Activated T-cell treated with anti-CD3 and anti-CD28 coated beads, Interleukin-2, amount 50 U/mL, for 72 hours (primary cell): ENCODE measurements at regions not wholly inside any gene's neighbourhood (a gene's known extent, or its start where the extent isn't known, plus 50 kb on each side); places are given as distances from the start of the nearest gene placed in this dataset.

ENCODE experiments used
- ATAC-seq, 2 donors: fragments of 150-1000 bp; cut with Tn5 transposase; replicated peaks in 1 of 2; 2 replicates each; pipeline ENCODE4 v1.10.0; 2021; ENCODE audit warnings: moderate library complexity in 2 of 2, mild to moderate bottlenecking in 1 of 2
- DNase-seq, 2 donors: peaks; one replicate each; pipeline ENCODE4 v3.0.0; 2021 to 2022; ENCODE audit warnings: mixed read lengths in 1 of 2
- H3K27ac Mint-ChIP-seq: one replicate; pipeline ENCODE4 v1.8.0; 2022; ENCODE audit warnings: mild to moderate bottlenecking, moderate library complexity, mixed read lengths
- H3K27me3 Mint-ChIP-seq: one replicate; pipeline ENCODE4 v1.8.0; 2022; ENCODE audit warnings: low read depth, mixed read lengths
- H3K36me3 Mint-ChIP-seq, 2 donors: one replicate each; pipeline ENCODE4 v1.8.0; 2022; ENCODE audit warnings: mixed read lengths in 2 of 2, mild to moderate bottlenecking in 1 of 2; ENCODE audit not compliant: insufficient read depth in 2 of 2
- H3K4me1 Mint-ChIP-seq: one replicate; pipeline ENCODE4 v1.8.0; 2022; ENCODE audit warnings: low read depth, mixed read lengths
- H3K4me3 Mint-ChIP-seq, 2 donors: one replicate each; pipeline ENCODE4 v1.8.0; 2022; ENCODE audit warnings: mild to moderate bottlenecking in 2 of 2, mixed read lengths in 2 of 2, moderate library complexity in 2 of 2
- H3K9me3 Mint-ChIP-seq, 2 donors: one replicate each; pipeline ENCODE4 v1.8.0; 2022; ENCODE audit warnings: mixed read lengths in 2 of 2

GRCh38 chr10:120960725-120961124, 109.6 kb downstream of the WDR11 start:
- Mint-ChIP-seq H3K27me3 (no peaks in the 10 kb centered on the region), H3K27ac (no peak overlapping the region), H3K36me3 (no peaks in the 10 kb centered on the region), H3K4me1 (no peaks in the 10 kb centered on the region), H3K9me3 (no peaks in the 10 kb centered on the region), H3K4me3 (no peak overlapping the region)
- ATAC-seq (no peak), DNase-seq (no peak)

- Mint-ChIP-seq H3K4me1 (no peaks in the 10 kb centered on the region), H3K9me3 (no peaks in the 10 kb centered on the region), H3K4me3 (no peak overlapping the region), H3K36me3 (no peaks in the 10 kb centered on the region), H3K27ac (no peak overlapping the region), H3K27me3 (no peaks in the 10 kb centered on the region)
- DNase-seq (no peak), ATAC-seq (no peak)
Observed at GRCh38 chr10:120961795-120962755, 110.9 kb downstream of the WDR11 start.

- no peak overlapping the region for H3K4me3 Mint-ChIP-seq
- no peaks in the 10 kb centered on the region for H3K4me1 Mint-ChIP-seq
- H3K27ac Mint-ChIP-seq: no peak overlapping the region
- no peak for DNase-seq
- peaks cover 5% of the 10 kb centered on the region for H3K27me3 Mint-ChIP-seq
- no peaks in the 10 kb centered on the region for H3K36me3 Mint-ChIP-seq
- H3K9me3 Mint-ChIP-seq: no peaks in the 10 kb centered on the region
- no peak for ATAC-seq
Observed at GRCh38 chr10:120962756-120963593, 111.8 kb downstream of the WDR11 start.

- Mint-ChIP-seq H3K4me1 (no peaks in the 10 kb centered on the region), H3K4me3 (no peak overlapping the region), H3K27me3 (peaks cover 9% of the 10 kb centered on the region), H3K27ac (no peak overlapping the region), H3K9me3 (no peaks in the 10 kb centered on the region), H3K36me3 (no peaks in the 10 kb centered on the region)
- ATAC-seq: no peak
- no peak for DNase-seq
Observed at GRCh38 chr10:120963594-120964220, 112.5 kb downstream of the WDR11 start.

GRCh38 chr10:120966657-120967045, 115.5 kb downstream of the WDR11 start:
- no peak for DNase-seq
- peaks cover 0 to 2% of the 10 kb centered on the region in 2 donors for H3K9me3 Mint-ChIP-seq
- H3K27ac Mint-ChIP-seq: no peak overlapping the region
- H3K4me1 Mint-ChIP-seq: no peaks in the 10 kb centered on the region
- no peak for ATAC-seq
- H3K36me3 Mint-ChIP-seq: no peaks in the 10 kb centered on the region
- peaks cover 14% of the 10 kb centered on the region for H3K27me3 Mint-ChIP-seq
- no peak overlapping the region for H3K4me3 Mint-ChIP-seq

- no peak for DNase-seq
- no peaks in the 10 kb centered on the region for H3K36me3 Mint-ChIP-seq
- no peak overlapping the region for H3K4me3 Mint-ChIP-seq
- peaks cover 23% of the 10 kb centered on the region for H3K27me3 Mint-ChIP-seq
- H3K4me1 Mint-ChIP-seq: no peaks in the 10 kb centered on the region
- H3K9me3 Mint-ChIP-seq: peaks cover 0 to 3% of the 10 kb centered on the region in 2 donors
- H3K27ac Mint-ChIP-seq: no peak overlapping the region
- peak in 1 of 2 donors; percentile 32 for ATAC-seq
Observed at GRCh38 chr10:120969219-120969645, 118.1 kb downstream of the WDR11 start.

GRCh38 chr10:120970595-120971529, 119.7 kb downstream of the WDR11 start:
- no peak overlapping the region for H3K27ac Mint-ChIP-seq

GRCh38 chr10:120971671-120972070, 120.5 kb downstream of the WDR11 start:
- Mint-ChIP-seq H3K4me1 (no peaks in the 10 kb centered on the region), H3K27ac (no peak overlapping the region), H3K9me3 (peaks cover 1 to 3% of the 10 kb centered on the region in 2 donors), H3K27me3 (peaks cover 38% of the 10 kb centered on the region), H3K4me3 (no peak overlapping the region), H3K36me3 (peaks cover 0 to 3% of the 10 kb centered on the region in 2 donors)
- DNase-seq (no peak), ATAC-seq (no peak)

More at GRCh38 chr10:120970595-120971529, 119.7 kb downstream of the WDR11 start:
- ATAC-seq (no peak), DNase-seq (no peak)
- Mint-ChIP-seq H3K9me3 (peaks cover 1 to 3% of the 10 kb centered on the region in 2 donors), H3K36me3 (peaks cover 0 to 3% of the 10 kb centered on the region in 2 donors), H3K4me1 (no peaks in the 10 kb centered on the region), H3K27me3 (peaks cover 34% of the 10 kb centered on the region), H3K4me3 (no peak overlapping the region)

GRCh38 chr10:120972259-120972658, 121.1 kb downstream of the WDR11 start:
- Mint-ChIP-seq H3K27ac (no peak overlapping the region), H3K36me3 (peaks cover 0 to 3% of the 10 kb centered on the region in 2 donors), H3K4me1 (no peaks in the 10 kb centered on the region), H3K9me3 (peaks cover 1 to 3% of the 10 kb centered on the region in 2 donors), H3K27me3 (peaks cover 44% of the 10 kb centered on the region), H3K4me3 (no peak overlapping the region)
- no peak for DNase-seq
- ATAC-seq: no peak

GRCh38 chr10:120975072-120975867, 124.1 kb downstream of the WDR11 start:
- H3K36me3 Mint-ChIP-seq: peaks cover 0 to 3% of the 10 kb centered on the region in 2 donors
- peaks cover 1 to 3% of the 10 kb centered on the region in 2 donors for H3K9me3 Mint-ChIP-seq
- ATAC-seq (no peak), DNase-seq (no peak)
- H3K27ac Mint-ChIP-seq: no peak overlapping the region
- no peaks in the 10 kb centered on the region for H3K4me1 Mint-ChIP-seq
- H3K27me3 Mint-ChIP-seq: peaks cover 59% of the 10 kb centered on the region
- H3K4me3 Mint-ChIP-seq: no peak overlapping the region

- ATAC-seq (no peak), DNase-seq (no peak)
- Mint-ChIP-seq H3K27ac (no peak overlapping the region), H3K4me1 (no peaks in the 10 kb centered on the region), H3K4me3 (no peak overlapping the region), H3K36me3 (peaks cover 0 to 3% of the 10 kb centered on the region in 2 donors), H3K27me3 (peaks cover 64% of the 10 kb centered on the region), H3K9me3 (peaks cover 1 to 3% of the 10 kb centered on the region in 2 donors)
Observed at GRCh38 chr10:120975868-120976225, 124.7 kb downstream of the WDR11 start.
